GM19043 (cell line): ENCODE measurements at regions not wholly inside any gene's neighbourhood (a gene's known extent, or its start where the extent isn't known, plus 50 kb on each side); places are given as distances from the start of the nearest gene placed in this dataset.
"Not testable (repeated sequence)": the region's sequence is repeated elsewhere in the genome, so short reads cannot be mapped to it uniquely, and the experiment has no call there.

Experiments
- ATAC-seq: cut with Tn5 transposase; IDR thresholded peaks from one replicate; pipeline ENCODE4 v1.9.1; 2021; ENCODE audit warnings: low read depth; ENCODE audit not compliant: unreplicated experiment

DNA sequence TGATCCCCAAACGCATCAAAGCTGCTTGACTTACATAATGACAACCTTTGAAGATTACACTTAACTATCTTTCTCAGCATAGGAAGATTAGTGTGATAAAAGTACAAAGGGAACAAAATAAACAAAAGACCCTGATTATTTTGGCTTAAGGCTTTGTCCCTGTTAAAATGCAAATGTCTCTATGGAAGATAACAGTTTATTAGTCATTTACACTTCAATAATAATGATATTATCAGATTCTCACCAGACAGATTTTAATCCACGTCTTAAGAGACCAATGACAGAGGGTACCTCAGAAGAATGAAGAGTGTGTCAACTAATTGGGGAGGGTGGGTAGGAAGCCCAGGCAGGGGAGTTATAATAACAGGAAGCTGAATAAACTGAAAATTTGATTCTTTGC, 510.4 kb upstream of the PTBP2 start:
- no peak for ATAC-seq

DNA sequence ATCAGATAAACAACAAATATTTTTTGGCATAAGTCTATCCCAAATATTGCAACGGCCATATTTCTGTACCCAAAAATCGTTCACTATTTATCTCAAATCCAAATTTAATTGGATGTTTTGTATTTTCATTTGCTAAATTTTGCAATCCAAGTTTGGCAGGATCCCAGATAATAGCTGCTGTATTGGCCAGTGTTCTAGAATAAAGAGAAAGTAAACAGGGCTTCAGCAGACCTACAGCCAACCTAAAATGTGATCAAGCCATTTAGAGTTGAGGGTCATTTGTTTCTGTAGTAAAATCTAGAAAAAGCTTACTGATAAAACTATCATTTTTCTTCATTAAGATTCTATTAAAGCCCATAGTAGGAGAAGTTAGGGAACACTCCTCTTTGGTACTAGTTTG, 506.6 kb upstream of the PTBP2 start:
- no peak for ATAC-seq

DNA sequence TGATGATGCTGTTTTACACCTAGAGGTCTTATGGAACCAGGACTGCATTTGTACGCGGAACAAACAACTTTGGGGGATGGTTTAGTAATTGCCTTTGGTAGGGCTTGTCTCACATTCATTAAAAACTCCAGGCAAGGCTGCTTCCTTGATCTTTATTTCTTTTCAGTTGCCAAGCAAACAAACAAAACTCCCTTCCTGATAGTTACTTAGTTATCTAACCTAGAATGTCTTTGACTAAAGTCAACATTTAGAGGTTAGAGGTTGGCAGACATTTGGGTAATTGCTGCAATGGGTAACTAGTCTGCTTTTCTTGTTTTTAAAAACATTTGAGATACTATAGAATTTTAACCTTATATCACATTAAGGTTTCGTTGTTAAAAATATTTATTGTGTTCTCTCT, 500.9 kb upstream of the PTBP2 start:
- ATAC-seq, result no peak

DNA sequence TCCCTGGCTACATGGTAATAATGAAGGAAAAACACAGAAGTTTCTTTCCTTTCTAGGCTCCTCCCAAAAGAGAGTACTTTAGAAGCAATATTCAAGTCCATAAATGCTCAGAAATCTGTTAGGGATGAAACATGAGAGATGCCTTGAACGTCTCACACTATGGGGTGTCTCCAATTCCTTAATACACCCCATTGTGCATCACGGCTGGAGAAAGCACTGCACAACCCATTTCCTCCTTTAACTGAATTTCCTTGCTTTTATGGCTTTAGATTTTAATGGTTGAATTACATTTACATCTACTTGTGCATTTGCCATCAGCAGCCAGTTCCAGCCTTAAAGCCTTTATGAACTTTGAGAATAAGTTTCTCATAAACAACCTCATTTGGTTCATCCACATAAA, 498.9 kb upstream of the PTBP2 start:
- ATAC-seq, result no peak

DNA sequence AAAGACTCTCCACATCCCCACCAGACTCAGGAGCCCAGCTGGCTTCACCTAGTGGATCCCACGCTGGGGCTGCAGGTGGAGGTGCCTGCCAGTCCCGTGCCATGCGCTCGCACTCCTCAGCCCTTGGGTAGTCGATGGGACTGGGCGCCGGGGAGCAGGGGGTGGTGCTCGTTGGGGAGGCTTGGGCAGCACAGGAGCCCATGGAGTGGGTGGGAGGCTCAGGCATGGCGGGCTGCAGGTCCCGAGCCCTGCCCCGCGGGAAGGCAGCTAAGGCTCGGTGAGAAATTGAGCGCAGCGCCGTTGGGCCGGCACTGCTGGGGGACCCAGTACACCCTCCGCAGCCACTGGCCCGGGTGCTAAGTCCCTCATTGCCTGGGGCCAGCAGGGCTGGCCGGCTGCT, 497.4 kb upstream of the PTBP2 start:
- ATAC-seq, result not testable (repeated sequence)

DNA sequence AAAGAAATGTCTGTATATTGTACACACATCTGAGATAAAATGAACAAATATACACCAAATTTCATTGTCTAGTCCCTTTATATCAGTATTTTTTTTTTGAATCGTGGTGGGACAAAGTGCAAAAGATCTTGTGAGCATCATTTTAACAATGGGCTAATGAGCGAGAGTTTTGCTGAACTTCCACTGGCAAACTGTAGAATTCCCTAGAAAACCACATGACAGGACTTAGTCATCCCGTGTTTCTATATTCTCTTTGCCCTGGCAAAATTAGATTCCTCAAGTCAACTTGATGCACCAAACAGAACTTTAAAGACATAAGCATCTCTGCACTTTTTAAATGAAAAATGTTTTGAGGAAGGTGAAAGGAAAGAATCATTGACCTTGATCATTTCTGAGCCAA, 488.2 kb upstream of the PTBP2 start:
- ATAC-seq, result no peak

DNA sequence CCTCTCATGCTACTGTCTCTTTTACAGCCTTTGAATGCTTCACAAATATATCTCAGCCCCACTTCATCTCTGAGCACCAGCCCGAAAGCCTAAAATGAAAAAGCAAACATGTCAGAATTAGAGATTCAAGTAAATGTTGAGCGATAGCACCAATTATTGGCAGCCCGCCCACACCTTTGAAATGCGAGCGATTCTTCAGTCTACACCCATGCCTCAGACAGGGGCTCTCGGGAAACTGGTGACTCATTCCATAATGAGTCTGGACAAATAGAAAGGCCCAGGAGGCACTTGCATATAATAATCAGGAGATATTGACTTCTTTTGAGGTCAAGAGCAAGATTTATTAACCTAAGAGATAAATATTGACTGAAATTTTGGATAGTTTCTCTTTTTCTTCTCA, 487.3 kb upstream of the PTBP2 start:
- no peak for ATAC-seq

DNA sequence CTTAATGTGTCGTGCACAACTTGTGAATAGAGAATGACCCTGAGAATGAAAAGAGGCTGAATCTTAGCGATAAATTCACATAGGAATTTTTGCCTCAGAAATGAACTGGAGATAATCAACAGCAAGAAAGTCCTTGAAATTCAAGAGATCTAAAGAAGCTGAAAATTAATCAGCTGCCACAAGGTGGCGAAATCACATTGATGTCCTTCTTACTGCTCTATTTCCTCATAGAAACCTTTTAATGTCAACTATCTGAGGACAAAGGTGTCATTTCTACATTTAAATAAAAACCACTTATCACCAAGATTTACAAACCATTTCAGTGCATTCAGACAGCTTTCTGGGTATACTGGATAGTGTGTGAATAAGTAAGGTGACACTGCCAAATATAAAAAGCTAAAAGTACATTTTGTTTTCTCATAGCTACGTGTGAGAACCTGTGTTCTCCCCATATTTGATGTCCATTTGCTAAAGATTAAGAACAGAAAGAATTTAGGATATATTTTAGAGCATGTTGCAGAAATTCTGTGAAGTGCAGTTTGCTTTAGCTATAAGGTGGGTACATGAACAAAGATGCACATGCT, 485.3 kb upstream of the PTBP2 start:
- no peak for ATAC-seq

DNA sequence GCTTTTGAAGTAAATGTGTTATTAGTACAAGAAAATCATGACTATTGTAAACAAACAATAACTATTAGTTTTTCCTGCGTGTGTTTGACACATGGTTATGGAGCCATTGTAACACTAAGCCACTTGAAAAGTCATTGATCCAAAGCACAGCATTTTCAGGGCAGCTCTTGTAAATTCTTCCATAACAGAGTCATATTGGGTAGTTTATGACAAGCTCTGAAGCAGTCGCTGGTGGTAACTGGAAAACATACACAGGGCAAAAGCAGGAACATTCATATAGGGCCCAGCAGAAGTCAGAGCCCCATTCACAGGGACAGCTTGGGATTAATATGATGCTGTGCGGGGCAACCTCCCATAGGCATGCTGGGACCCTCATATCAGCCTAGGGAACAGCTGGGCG, 483.2 kb upstream of the PTBP2 start:
- ATAC-seq, result no peak

DNA sequence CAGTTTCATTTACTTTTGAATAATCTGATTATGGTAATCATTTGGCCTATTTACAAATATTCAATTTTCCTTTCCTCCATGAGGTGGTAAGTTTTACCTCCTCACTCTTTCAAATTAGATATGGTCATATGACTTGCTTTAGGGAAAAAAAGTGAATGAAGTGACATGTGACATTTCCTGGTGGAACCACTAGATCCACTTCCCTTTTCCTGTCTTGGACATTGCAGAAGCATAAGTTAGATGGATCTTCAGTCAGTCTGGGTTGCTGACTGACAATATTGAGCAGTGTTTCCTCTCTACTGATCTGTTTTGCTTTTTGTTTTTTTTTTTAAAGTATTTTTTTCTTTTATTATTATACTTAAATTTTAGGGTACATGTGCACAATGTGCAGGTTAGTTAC, 481.1 kb upstream of the PTBP2 start:
- ATAC-seq, result no peak

DNA sequence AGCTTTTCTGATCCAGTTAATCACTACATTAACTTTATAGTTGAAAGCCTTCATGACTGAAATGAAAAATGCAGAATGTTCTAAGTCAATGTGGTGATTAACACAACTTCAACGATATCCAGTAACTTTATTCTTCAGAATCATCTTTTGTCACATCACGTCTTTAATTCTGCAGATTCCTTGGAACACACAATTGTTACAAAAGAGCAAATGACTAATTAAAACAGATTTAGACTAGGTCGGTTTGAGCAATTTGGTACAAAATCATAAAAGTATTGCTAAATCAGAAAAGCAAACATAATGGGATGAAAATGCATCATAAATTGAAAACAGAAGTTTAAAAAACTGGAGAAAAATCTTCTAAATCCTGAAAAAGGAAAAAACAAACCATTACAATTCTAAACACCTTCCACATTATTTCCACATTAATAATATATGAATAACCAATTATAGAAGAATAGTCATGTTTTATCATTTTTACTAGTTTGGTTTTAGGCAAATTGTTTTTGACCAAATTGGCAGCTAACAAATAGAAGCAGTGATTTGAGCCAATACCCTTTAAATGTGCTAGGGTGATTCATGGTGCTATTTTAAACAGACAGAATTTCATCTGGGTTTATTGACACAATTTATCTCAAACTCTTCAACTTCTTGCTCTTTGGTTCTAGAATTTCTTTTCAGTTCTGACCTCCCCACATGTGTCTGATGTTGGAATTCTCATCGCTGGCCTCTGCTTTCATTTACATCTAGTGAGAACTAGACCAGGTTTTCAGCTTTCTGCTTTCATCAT, 468.1 kb upstream of the PTBP2 start:
- no peak for ATAC-seq

DNA sequence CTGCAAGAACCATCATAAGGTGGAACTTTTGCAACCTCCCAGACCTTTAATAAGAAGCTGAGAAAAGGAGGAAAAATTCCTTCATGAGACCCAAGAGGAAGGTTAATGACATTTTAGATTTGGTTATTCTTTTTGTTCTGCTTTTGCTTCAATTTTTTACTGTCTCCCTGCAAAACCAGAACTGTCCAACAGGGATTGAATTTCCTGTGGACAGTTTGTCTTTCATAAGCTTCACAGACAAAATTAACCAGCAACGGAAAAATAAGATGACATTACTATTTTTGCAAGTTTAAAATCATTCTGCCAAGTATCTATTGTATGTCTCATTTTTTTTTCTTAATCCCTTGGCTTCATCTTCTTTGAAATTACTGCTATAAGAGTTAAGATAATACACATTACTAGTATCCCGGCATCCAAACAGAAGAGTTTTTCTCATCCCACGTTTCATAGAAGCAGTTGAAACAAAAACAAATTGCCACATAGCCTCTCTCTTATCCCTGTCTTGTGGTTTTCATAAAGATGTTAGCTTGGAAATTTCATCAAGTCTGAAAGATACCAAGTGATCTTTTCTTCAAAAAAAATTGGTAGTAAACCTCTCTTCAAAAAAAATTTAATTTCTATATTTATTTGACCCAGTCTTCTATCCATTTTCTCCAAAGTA, 465.3 kb upstream of the PTBP2 start:
- no peak for ATAC-seq

DNA sequence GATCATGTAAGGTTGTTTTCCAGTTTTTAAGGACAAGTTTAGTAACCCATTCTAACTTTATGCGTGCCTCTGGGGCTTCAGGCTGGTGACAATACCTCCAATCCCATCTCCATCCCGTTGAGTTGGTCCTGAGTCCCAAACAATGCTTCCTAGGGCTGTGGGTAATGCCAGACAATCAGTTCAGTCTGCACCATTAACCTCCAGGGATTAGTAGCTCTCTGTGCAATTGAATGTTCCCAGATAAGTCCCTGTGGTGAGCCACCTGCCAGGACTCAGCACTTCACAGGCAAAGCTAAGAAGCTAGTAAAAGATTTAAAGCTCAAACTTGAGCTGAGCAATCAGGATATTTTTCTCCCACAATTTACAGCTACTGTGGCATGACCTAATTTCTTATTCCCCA, 462.2 kb upstream of the PTBP2 start:
- ATAC-seq, result no peak

DNA sequence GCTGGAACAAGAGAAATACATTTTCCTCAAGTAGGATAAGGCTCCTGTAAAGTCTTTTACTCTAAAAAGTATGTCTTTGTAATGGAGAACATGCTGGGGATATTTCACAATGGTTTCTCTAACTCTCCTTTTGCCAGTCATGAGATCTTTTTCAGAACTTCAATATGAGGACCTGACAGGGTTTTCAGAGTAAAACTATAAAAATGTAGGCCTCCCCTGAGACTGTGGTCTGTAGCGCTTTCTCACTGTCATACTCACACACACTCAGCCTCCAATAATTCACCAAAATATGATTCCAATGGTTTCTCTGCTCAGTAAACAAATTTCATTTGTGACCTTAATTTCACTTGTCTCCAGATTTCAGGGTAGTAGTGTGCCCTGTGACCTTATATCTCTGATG, 440.1 kb upstream of the PTBP2 start:
- no peak for ATAC-seq

DNA sequence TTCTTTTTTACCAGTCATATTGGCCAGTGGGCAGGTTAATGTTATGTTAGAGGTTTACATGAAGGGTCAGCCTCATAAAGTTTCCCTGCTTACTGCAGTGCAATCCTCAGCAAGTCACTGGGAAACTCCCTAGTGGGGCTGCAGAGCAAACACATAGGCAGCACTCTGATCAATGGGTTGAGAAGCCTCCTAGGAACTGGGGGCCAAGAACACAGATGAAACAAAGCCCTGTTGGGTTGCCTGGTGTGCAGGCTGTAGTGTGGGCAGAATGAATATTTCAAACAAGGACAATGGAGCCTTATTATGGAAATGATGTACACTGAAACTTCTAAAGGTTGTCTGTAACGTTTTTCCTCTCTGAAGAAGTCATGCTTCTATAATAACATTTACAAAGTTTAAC, 431.6 kb upstream of the PTBP2 start:
- no peak for ATAC-seq

DNA sequence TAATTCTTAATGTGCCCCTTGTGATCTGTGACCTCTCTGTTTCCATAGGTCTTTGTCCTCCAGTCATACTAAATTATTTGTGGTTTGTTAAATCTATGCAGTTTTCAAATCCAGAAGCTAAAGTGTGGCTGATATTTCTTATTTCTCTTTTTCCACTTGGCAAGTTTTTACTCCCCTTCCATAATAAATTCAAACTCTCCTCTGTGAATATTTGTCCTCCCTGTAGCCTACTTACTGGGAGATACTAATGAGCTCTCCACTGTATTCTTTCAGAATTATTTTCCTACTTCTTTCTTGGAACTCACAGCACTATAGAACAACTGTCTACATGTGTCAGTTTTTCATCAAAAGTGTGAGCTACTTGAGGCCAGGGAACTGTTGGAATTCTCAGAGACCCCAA, 430.8 kb upstream of the PTBP2 start:
- no peak for ATAC-seq

DNA sequence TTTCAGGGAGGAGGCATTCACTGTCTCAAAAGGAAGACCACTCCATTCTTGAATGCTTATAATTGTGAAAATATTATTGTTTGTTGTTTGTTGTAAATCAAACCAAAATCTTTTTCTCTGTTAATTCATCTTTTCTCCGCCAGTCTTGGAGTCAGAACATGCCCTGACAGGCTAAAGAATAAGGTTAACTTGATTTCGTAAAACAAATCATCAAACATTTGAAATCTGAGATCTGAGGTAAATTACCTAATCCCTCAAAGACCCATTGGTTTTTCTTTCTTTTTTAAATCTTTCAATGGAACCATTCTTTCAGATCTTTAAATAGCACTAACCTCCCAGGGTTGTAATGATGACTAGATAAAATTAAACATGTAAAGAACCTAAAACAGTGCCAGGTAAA, 430.1 kb upstream of the PTBP2 start:
- ATAC-seq, result no peak

DNA sequence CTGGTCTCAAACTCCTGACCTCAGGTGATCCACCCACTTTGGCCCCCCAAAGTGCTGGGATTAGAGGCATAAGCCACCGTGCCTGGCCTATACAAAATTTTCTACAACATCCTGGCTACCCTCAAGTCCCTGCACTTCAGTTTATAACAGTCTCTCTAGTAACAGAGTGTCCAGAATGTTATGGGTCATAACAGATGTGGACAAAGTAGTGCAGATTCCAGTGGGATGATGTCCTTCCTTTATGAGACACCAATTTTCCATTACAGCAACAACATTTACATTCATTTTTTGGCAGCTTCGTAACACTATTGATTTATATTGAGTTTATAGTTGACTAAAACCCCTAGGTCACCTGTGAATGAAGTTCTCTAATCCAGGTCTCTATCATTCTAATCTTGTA, 429.4 kb upstream of the PTBP2 start:
- ATAC-seq, result no peak

DNA sequence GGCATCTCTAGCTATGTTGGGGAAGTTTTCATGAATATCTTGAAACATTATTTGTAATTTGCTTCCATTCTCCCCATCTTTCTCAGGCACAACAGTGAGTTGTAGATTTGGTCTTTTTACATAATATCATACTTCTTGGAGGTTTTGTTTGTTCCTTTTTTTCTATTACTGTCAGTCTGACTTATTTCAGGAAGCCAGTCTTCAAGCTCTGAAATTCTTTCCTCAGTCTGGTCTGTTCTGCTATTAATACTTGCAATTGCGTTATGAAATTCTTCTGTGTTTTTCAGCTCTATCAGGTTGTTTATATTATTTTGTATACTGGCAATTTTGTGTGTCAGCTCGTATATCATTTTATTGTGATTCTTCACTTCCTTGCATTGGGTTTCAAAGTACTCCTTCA, 424.6 kb upstream of the PTBP2 start:
- ATAC-seq, result no peak

DNA sequence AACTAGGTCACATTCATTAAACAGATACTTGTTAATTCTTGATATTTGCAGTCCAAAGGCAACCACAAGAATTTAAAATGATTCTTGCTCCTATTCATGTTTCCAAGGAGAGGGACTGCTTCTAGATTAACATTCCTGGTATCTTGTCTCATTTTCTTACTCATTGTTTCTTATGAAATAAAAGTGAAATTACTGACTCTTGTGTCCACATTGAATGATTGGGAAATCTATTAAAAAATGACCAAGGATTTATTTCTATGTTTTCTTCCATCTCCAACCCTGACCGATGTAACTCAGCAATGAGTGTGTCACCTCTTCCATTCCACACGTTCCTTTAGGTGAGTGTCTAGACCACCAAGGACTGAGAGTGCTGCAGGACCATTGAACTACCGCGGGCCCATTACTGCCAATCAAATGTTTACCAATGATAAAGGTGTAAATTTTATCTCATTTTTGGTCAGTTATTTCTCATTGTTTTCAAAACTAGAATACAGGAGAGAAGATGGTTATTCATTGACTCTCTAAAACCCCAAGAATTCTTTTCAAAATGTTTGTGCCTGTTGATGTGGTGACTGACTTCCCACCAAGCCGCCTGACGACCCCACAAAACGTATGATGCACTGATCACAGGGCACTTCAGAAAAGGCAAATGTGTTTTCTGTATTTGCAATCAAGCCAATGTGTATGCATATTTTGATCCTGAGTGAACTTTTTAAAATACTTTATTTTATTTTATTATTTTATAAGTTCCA, 414.6 kb upstream of the PTBP2 start:
- no peak for ATAC-seq

DNA sequence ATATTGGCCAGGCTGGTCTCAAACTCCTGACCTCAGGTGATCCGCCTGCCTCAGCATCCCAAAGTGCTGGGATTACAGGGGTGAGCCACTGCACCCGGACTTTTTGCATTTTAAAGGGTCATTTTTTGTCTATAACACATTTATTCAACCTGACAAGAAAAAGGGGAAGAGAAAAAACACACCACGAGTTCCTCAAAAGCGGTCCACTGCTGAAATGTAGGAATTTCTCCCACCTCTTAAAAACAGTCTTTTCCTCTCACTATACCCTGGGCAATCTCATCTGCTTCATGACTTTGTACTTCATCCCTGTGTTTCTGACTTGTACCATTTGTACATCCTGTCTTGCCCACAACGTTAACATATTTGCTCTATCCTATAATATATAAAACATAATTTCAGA, 413.3 kb upstream of the PTBP2 start:
- ATAC-seq, result no peak
